HG03025 (cell line): ENCODE measurements at regions not wholly inside any gene's neighbourhood (a gene's known extent, or its start where the extent isn't known, plus 50 kb on each side); places are given as distances from the start of the nearest gene placed in this dataset.

Experiments
- ATAC-seq: cut with Tn5 transposase; IDR thresholded peaks from one replicate; pipeline ENCODE4 v1.9.1; 2021; ENCODE audit warnings: mild to moderate bottlenecking, moderate library complexity; ENCODE audit not compliant: unreplicated experiment, low FRiP score

DNA sequence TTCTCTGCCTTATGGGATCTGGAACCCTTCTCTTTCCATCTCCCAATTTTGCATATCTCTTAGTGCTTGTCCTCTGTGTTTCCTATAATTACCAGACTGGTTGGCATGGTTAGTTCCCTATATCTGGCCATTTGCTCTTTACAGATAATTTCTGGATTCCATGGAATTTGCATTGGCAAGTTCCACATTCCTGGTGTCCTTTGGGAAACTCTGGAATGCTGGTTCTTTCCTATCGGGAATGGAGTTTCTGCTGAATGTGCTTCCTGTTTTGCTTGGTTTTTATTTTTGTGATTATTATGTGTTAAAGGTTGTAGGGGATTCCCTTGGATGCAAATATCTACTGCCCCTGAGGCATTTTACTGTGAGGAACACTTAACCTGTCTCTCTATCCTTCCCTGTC lies 193.0 kb upstream of the BTG1 start:
- ATAC-seq, result no peak

DNA sequence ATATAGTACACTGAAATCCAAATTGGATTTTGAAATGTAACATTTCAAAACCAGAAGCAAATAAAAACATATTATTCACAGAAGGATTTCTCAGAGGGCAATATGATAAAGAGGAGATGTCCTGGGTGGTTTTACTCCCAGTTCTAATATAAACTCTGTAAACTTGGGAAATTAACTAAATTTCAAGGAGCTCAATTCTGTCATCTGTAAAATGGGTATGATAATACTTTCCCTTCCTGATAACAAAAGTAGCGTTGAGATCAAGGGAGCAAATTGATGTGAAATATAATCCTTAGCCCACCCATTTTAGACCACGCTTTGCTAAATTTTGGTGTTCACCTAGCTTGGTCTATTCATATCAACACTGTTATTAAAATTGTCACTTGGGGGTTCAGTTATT lies 192.5 kb upstream of the BTG1 start:
- ATAC-seq, result no peak

GRCh38 chr12:92337128-92337527 lies 191.5 kb upstream of the BTG1 start:
- no peak for ATAC-seq

DNA sequence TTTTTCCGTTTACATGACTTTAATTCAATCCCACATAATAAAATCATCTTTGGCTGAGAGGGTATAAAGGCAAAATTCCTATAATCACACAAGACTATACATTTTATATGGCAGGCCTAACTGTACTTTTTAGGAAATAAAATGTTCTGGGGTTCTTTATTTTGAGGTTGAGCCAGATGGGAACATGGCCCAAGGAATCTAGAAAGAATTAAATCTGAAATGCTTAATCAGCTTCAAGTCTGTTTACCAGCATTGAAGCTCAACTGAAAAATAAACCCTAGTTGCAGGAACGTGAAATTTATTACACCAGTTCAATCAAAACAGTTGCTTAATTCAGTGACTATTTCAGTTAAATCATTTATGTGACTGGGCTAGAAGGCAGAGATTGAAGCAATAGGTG lies 191.0 kb upstream of the BTG1 start:
- no peak for ATAC-seq

GRCh38 chr12:92335831-92336230 lies 190.2 kb upstream of the BTG1 start:
- no peak for ATAC-seq

DNA sequence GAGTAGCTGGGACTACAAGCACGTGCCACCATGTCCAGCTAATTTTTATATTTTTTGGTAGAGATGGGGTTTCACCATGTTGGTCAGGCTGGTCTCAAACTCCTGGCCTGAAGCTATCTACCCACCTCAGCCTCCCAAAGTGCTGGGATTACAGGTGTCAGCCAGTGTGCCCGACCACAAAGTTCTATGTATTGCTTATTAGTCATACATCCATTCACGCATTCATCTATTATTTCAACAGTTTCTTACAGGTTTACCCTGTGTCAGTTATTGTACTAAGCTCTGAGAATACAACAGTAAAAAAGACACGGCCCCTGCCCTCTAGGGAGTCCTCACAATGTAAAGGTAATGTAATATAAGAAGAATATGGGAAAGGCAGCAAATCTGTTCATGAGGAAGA lies 188.9 kb upstream of the BTG1 start:
- ATAC-seq, result no peak

DNA sequence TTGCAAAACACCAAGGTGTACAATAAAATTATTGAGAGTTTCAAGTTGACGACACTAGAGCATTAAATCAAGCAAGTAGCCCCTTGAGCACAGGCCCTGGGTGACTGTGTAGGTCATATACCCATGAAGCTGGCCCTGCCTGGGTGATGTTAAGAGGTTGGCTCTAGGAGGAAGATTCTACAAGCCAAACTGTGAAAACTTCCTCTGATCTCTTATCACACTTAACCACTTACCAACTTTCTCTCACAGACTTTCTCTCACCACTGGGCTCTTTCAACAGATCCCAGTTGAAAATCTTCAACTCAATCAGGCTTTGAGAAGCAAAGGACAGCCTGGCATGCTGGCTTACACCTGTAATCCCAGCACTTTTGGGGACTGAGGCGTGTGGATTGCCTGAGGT lies 186.9 kb upstream of the BTG1 start:
- no peak for ATAC-seq

- ATAC-seq, result no peak
Measured at GRCh38 chr12:92331383-92331782, 185.7 kb upstream of the BTG1 start.

GRCh38 chr12:92330654-92331053 lies 185.0 kb upstream of the BTG1 start:
- no peak for ATAC-seq

GRCh38 chr12:92326877-92327276 lies 181.2 kb upstream of the BTG1 start:
- ATAC-seq, result no peak

- no peak for ATAC-seq
Measured at GRCh38 chr12:92324849-92325500, 179.3 kb upstream of the BTG1 start.

GRCh38 chr12:92312463-92312964 lies 166.9 kb upstream of the BTG1 start:
- no peak for ATAC-seq

DNA sequence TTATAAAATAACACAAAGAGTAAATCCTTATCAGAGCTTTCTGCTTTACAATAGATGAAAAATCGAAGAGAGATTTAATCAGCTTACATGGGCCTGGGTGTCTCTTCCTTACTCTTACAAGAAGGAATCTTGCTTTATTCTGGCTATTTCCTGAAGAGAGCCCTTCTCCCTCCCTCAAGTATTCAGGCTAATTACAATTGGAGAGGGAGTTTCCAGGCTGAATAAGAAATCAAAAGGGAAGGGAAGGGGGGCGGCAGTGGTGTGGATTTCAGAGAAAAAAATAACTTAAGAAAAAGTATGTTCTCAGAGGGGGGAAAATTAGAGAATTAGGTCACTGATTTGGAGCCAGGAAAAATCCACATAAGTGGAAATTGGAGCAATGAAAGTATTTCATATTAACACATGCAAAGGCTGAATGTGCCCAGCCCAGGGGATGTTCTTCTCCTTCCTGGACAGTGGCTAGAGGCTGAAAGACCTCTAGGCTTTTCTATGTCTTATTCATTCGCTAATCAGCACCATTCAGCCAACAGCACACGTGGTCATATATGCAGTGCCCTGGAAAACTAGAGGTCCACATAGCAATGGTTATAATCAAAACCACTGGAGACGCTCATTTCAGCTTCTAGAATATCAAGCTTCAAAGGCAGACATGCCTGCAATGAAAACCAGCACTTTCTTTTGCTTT lies 158.9 kb upstream of the BTG1 start:
- no peak for ATAC-seq

GRCh38 chr12:92302041-92302829 lies 156.6 kb upstream of the BTG1 start:
- ATAC-seq, result no peak

DNA sequence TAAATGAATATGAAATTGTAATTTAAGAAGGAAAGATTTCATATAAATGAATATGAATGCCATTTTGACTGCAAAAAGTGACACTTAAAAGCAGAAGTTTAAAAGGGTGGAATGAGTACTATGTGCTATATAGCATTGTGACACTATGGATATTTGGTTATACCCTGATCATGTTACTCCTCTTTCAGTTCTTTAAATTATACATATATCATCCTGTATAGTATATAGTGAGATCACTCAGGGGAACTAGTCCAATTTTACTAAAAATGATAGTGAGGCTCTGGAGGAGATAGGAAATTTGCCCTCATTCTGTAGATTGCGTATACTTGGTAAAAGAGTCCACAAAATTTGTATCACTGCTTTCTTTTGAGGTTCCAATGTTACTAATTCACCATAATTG lies 155.7 kb upstream of the BTG1 start:
- ATAC-seq, result no peak

DNA sequence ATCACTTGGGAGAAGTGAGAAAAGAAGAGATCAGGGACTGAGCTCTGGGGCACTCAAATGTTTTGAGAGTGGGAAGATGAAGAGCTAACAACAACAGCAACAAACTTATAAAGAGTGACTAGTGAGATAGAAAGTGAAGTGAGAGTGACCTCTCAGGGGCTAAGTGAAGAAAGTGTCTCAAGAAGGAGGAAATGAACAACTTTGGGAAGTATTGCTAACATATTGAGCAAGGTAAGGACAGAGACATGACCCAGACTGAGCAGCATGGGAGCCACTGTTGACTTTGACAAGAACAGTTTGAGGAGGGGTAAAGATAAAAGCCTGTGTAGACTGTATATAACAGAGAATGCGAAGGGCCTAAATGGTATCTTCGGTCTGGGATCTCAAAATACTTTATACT lies 155.1 kb upstream of the BTG1 start:
- no peak for ATAC-seq

- ATAC-seq, result no peak
Measured at GRCh38 chr12:92299744-92300143, 154.1 kb upstream of the BTG1 start.

GRCh38 chr12:92299344-92299743 lies 153.7 kb upstream of the BTG1 start:
- ATAC-seq, result no peak

GRCh38 chr12:92297932-92298696 lies 152.5 kb upstream of the BTG1 start:
- no peak for ATAC-seq

DNA sequence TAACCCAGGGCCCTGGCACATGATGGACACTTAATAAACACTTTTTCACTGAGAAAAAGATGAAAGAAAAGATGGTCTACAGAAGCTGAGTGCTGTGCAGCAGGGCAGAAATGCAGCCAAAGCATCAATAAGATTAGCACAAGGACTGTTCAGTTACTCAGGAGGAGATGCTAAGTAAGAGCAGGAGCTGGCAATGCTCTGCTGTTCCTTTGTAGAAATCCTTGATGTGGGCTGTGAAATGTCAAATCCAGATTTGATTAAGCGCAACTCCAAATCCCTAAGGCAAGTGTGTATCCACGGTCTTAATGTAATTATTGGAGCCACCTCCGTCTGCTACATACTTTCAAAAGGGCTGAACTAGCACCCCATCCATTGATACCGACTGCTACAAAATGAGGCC lies 151.8 kb upstream of the BTG1 start:
- ATAC-seq, result no peak

- ATAC-seq, result no peak
Measured at GRCh38 chr12:92295523-92295922, 149.9 kb upstream of the BTG1 start.
